ENCODE measurements at regions not wholly inside any gene's neighbourhood (a gene's known extent, or its start where the extent isn't known, plus 50 kb on each side); places are given as distances from the start of the nearest gene placed in this dataset.

DNA sequence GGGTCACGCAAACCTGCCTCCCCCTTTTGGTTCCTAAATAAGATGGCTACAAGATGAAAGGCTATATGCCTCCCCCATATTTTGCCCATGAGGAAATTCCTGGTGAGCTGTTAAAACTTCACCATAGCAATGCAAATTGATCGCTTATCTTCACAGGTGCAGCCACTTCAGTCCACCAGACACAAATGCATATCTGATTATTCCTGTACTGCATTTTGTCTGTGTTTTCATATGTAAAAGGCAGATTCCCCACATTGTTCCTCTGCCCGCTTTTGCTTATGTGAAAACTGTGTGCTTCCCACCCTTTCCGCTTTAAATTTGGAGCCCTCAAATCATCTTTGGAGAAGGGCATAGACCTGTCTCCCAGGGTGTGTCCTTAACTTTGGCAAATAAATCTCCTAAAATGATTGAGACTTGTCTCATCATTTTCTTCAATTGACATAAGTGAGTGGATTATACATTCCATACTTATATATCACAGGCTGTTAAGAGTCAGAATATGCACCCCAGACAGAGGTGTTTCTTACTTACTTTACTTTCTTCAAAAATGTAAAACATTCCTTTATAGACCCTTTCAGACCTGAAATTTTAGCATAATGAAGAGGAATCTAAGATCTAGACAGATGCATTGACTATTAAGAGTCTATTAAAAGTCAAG lies 116.4 kb downstream of the CASP12 start:
- no peak for TF ChIP-seq ZNF224 (CRISPR knock-in tag; IDR thresholded peaks at IDR 0.05)
- TF ChIP-seq, protein P1, sequence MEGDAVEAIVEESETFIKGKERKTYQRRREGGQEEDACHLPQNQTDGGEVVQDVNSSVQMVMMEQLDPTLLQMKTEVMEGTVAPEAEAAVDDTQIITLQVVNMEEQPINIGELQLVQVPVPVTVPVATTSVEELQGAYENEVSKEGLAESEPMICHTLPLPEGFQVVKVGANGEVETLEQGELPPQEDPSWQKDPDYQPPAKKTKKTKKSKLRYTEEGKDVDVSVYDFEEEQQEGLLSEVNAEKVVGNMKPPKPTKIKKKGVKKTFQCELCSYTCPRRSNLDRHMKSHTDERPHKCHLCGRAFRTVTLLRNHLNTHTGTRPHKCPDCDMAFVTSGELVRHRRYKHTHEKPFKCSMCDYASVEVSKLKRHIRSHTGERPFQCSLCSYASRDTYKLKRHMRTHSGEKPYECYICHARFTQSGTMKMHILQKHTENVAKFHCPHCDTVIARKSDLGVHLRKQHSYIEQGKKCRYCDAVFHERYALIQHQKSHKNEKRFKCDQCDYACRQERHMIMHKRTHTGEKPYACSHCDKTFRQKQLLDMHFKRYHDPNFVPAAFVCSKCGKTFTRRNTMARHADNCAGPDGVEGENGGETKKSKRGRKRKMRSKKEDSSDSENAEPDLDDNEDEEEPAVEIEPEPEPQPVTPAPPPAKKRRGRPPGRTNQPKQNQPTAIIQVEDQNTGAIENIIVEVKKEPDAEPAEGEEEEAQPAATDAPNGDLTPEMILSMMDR (IDR thresholded peaks at IDR 0.05 in 2 of 3, conservative IDR thresholded peaks at IDR 0.05 in 1 of 3; ENCODE audit: insufficient read depth in 2 of 3, low read depth in 1 of 3, low read length in 3 of 3) = no peak
- TF ChIP-seq, protein P2, sequence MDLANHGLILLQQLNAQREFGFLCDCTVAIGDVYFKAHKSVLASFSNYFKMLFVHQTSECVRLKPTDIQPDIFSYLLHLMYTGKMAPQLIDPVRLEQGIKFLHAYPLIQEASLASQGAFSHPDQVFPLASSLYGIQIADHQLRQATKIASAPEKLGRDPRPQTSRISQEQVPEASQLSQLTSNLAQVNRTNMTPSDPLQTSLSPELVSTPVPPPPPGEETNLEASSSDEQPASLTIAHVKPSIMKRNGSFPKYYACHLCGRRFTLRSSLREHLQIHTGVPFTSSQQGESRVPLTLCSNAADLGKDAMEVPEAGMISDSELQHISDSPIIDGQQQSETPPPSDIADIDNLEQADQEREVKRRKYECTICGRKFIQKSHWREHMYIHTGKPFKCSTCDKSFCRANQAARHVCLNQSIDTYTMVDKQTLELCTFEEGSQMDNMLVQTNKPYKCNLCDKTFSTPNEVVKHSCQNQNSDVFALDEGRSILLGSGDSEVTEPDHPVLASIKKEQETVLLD (IDR thresholded peaks at IDR 0.05) = no peak

Measured in K562 (cell line).